Fibroblast of upper back skin (primary cell): ENCODE measurements at regions not wholly inside any gene's neighbourhood (a gene's known extent, or its start where the extent isn't known, plus 50 kb on each side); places are given as distances from the start of the nearest gene placed in this dataset.

Experiments used
- DNase-seq: peaks from one replicate; pipeline ENCODE4 v3.0.0-alpha.2; 2013

GRCh38 chr9:16930578-16930977, 60.1 kb upstream of the BNC2 start:
- no peak for DNase-seq

- DNase-seq: peak; percentile 49
Measured at GRCh38 chr9:16928179-16928945, 57.9 kb upstream of the BNC2 start.

- DNase-seq: no peak
Measured at GRCh38 chr9:16925426-16925825, 55.0 kb upstream of the BNC2 start.

GRCh38 chr9:16924311-16924915, 53.9 kb upstream of the BNC2 start:
- DNase-seq: no peak

GRCh38 chr9:16921855-16922254, 51.4 kb upstream of the BNC2 start:
- peak; percentile 28 for DNase-seq
